ENCODE measurements at regions not wholly inside any gene's neighbourhood (a gene's known extent, or its start where the extent isn't known, plus 50 kb on each side); places are given as distances from the start of the nearest gene placed in this dataset.
"Not testable (repeated sequence)": the region's sequence is repeated elsewhere in the genome, so short reads cannot be mapped to it uniquely, and the experiment has no call there.

DNA sequence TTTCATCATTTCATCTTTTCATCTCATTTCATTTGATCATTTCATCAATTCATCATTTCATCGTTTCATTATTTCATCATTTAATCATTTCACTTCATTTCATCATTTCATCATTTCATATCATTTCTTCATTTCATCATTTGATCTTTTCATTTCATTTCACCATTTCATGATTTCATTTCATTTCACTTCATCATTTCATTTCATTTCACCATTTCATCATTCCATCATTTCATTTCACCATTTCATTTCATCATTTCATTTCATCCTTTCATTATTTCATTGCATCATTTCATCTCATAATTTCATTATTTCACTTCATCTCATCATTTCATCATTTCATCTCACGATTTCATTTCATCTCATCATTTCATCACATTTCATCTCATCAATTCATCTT, 127.8 kb downstream of the ANKRD30BL start:
- H3K4me1 ChIP-seq = peaks cover 14% of the 10 kb centered on the region
- H3K4me3 ChIP-seq = no peak overlapping the region
- H3K27me3 ChIP-seq = peaks cover 23% of the 10 kb centered on the region
- no peak for DNase-seq (ENCODE audit: low spot score in 2 of 2)
- WGBS = 76% methylated on average over 2 of the region's 2 CpGs
- no peaks in the 10 kb centered on the region for H3K9me3 ChIP-seq
- no peak overlapping the region for H3K27ac ChIP-seq
- TF ChIP-seq EP300 (IDR thresholded peaks at IDR 0.05) = no peak
- TF ChIP-seq POLR2A (IDR thresholded peaks at IDR 0.05) = no peak
- TF ChIP-seq CTCF (IDR thresholded peaks at IDR 0.05) = no peak
- TF ChIP-seq POLR2AphosphoS5 (IDR thresholded peaks at IDR 0.05) = no peak
- no peaks in the 10 kb centered on the region for H3K36me3 ChIP-seq

DNA sequence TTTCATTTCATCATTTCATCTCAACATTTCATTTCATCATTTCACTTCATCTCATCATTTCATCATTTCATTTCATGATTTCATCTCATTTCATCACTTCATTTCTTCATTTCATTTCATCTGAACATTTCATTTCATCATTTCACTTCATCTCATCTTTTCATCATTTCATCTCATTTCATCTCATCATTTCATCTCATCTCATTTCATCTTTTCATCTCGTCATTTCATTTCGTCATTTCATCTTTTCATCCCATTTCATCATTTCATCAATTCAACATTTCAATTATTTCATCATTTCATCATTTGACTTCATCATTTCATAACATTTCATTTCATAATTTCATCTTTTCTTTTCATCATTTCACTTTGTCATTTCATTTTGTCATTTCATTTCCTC, 128.4 kb downstream of the ANKRD30BL start:
- Histone ChIP-seq H3K27ac (no peak overlapping the region), H3K4me1 (peaks cover 8% of the 10 kb centered on the region), H3K9me3 (no peaks in the 10 kb centered on the region), H3K27me3 (peaks cover 17% of the 10 kb centered on the region), H3K4me3 (no peak overlapping the region), H3K36me3 (no peaks in the 10 kb centered on the region)
- TF ChIP-seq EP300 (IDR thresholded peaks at IDR 0.05) (no peak), CTCF (IDR thresholded peaks at IDR 0.05) (no peak), POLR2AphosphoS5 (IDR thresholded peaks at IDR 0.05) (no peak), POLR2A (IDR thresholded peaks at IDR 0.05) (no peak)
- 87% methylated on average over 2 of the region's 2 CpGs for WGBS
- no peak for DNase-seq (ENCODE audit: low spot score in 2 of 2)

GRCh38 chr2:132012046-132012445, 149.7 kb downstream of the ANKRD30BL start:
- not testable (repeated sequence) for H3K27ac ChIP-seq; DNase-seq (ENCODE audit: low spot score in 2 of 2); H3K4me1 ChIP-seq; H3K4me3 ChIP-seq; H3K36me3 ChIP-seq; H3K9me3 ChIP-seq
- peaks cover 21% of the 10 kb centered on the region for H3K27me3 ChIP-seq
- WGBS = 50% methylated on average over 1 of the region's 1 CpG

DNA sequence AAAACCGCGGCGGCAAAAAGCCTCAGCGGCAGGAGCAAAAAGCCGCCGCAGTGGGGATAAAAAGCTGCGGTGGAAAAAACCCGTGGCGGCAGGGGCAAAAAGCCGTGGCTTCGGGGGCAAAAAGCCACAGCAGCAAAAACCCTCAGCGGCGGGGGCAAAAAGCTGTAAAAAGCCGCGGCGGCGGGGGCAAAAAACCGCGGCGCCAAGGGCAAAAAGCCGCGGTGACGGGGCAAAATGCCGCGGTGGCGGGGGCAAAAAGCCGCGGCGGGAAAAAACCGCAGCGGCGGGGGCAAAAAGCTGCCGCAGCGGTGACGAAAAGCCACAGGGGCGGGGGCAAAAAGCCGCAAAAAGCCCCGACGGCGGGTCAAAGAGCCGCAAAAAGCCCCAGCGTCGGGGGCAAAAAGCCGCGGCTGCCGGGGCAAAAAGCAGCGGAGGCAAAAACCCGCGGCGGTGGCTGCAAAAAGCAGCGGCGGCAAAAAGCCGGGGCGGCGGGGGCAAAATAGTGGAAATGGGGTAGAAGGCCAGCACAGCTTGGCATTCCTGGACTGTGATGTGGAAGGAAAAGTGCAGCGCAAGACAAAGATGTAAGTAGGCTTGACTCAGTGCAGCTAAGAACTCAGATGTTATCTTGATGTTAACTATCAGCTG, 151.8 kb downstream of the ANKRD30BL start:
- peak overlapping the region; percentile 38 for H3K4me3 ChIP-seq
- WGBS = 3% methylated on average over 56 of the region's 56 CpGs
- peaks cover 7% of the 10 kb centered on the region for H3K4me1 ChIP-seq
- no peak for TF ChIP-seq EP300 (IDR thresholded peaks at IDR 0.05)
- no peak for TF ChIP-seq CTCF (IDR thresholded peaks at IDR 0.05)
- no peak for TF ChIP-seq POLR2A (IDR thresholded peaks at IDR 0.05)
- no peak for TF ChIP-seq POLR2AphosphoS5 (IDR thresholded peaks at IDR 0.05)
- H3K27me3 ChIP-seq = peaks cover 21% of the 10 kb centered on the region
- no peak overlapping the region for H3K27ac ChIP-seq
- no peak for DNase-seq (ENCODE audit: low spot score in 2 of 2)
- H3K36me3 ChIP-seq = no peaks in the 10 kb centered on the region
- H3K9me3 ChIP-seq = no peaks in the 10 kb centered on the region

- Histone ChIP-seq H3K27me3 (peaks cover 21% of the 10 kb centered on the region), H3K36me3 (no peaks in the 10 kb centered on the region), H3K27ac (no peak overlapping the region), H3K9me3 (no peaks in the 10 kb centered on the region), H3K4me1 (peaks cover 7% of the 10 kb centered on the region), H3K4me3 (peak overlapping the region; percentile 38)
- 21% methylated on average over 5 of the region's 13 CpGs for WGBS
- DNase-seq (ENCODE audit: low spot score in 2 of 2) = no peak
- TF ChIP-seq CTCF (IDR thresholded peaks at IDR 0.05) (no peak), POLR2AphosphoS5 (IDR thresholded peaks at IDR 0.05) (no peak), EP300 (IDR thresholded peaks at IDR 0.05) (no peak), POLR2A (IDR thresholded peaks at IDR 0.05) (no peak)
These were observed 152.4 kb downstream of the ANKRD30BL start for GRCh38 chr2:132009177-132009873.

DNA sequence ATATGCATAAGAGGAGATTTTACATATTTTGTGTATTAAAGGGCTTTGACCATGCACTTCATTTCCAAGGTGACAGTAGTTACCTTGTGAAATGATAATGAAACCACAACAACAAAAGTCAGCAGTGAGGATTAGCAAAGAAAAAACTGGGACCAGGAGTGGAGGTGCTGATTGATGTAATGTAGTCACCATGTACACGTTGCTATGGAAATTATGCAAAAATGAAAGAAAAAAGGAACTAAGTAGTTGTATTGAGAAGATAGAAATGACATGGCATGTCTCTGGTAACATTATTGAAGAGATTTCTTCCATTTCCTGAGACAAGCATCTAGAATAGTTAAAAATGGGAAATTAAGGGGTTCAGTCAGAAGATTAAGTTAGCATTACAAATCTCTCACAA, 171.0 kb downstream of the ANKRD30BL start:
- DNase-seq (ENCODE audit: low spot score in 2 of 2); H3K27me3 ChIP-seq; H3K4me1 ChIP-seq; H3K4me3 ChIP-seq; H3K36me3 ChIP-seq; H3K27ac ChIP-seq; H3K9me3 ChIP-seq: not testable (repeated sequence)
- 43% methylated on average over 1 of the region's 1 CpG for WGBS

- H3K27me3 ChIP-seq; H3K36me3 ChIP-seq; H3K27ac ChIP-seq; DNase-seq (ENCODE audit: low spot score in 2 of 2); H3K9me3 ChIP-seq; H3K4me1 ChIP-seq; H3K4me3 ChIP-seq: not testable (repeated sequence)
- WGBS = 78% methylated on average over 10 of the region's 10 CpGs
These were observed 195.1 kb downstream of the ANKRD30BL start for GRCh38 chr2:131966671-131967070.
